Fibroblast of skin of left quadriceps (primary cell): ENCODE measurements at regions not wholly inside any gene's neighbourhood (a gene's known extent, or its start where the extent isn't known, plus 50 kb on each side); places are given as distances from the start of the nearest gene placed in this dataset.

Source experiments
- DNase-seq, 2 experiments: peaks; one replicate each; pipeline ENCODE4 v3.0.0-alpha.2; 2013; ENCODE audit warnings: low read depth in 2 of 2

DNA sequence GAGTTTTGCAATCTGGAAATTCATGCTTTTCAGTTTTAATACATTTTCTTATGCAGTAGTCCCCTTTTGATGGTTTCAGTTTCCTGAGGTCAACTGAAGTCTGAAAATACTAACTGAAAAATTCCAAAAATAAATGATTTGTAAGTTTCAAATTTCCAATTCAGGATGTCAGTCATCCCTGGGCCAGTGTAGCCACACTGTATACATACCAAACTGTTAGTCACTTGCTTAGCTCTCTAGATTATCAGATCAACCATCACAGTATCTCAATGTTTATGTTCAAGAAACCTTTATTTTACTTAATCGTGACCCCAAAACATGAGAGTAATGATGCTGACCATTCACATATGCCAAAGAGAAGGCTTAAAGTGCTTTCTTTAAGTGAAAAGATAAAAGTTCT lies 715.5 kb downstream of the GBE1 start:
- DNase-seq, result no peak

DNA sequence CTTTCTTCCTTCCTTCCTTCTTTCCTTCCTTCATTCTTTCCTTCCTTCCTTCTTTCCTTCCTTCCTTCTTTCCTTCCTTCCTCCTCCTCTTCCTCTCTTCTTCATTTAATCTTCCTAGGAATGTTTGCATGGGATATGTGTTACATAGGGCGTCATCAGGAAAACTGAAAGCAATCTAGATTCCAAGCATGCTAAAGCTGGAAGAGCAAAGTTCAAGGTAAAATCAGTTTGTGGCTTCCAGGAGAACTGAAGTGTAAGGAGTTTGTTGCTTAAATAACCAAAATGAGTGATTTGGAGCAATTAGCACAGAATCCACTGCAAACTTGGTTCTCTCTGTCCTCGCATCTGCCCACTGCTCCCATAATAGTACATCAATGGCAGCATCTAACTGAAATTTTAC lies 716.2 kb downstream of the GBE1 start:
- DNase-seq, result no peak

DNA sequence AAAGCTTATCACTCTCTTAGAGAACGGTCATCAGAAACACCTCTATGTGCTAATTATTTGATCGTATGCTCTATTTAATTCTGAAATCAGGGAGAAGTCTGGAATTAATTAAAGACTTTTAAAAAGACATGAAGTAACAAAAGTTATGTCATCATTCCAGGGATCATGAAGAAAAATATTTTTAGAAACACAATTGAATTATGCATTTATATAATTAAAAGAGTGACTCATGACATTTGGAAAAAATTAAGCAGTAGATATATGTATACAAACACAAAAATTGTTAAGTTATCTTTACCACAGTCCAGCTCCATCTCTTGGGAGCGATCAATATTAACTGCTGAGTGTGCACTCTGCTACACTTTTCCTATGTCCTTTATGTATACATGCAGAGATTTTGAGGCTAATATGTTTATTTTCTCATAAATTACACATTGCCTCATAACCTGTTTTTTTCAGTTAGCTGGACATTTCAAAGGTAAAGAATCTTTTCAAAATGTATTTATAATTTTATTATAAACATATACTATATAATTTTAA lies 717.7 kb downstream of the GBE1 start:
- no peak for DNase-seq

DNA sequence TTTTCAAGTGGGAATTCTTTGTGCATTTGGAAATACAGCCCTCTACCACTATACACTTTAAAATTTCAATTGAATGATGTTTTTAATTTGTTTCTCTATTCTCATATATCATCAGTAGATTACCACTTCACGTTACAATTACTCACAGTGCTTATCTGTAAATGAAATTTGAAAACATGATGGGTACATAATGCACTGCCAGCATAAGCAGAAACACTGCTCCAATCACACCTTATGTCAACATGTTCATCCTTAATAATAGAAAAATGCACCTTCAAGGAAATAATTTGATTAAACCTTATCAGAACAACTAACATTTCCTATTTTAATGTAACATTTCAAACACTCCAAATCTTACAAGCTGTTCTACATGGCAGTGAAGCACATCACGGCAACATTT lies 718.4 kb downstream of the GBE1 start:
- no peak for DNase-seq

DNA sequence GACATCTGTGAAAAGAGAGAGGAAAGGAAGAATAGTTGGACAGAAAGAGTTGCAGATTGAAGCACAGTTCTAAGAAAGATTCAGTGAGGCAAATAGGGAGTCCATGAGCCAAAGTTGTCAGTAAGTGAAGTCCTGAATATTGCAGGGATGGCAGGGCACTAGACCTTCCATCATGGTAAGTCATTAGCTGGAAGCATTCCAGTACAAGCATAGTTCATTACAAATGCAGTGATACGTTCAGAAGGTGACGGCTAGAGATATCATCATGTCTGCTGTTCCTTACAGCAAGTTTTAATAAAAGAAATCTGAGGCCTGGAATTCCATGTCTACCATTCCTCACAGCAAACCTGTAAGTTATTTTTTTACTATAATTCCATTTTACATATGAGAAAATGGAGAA lies 720.1 kb downstream of the GBE1 start:
- no peak for DNase-seq

DNA sequence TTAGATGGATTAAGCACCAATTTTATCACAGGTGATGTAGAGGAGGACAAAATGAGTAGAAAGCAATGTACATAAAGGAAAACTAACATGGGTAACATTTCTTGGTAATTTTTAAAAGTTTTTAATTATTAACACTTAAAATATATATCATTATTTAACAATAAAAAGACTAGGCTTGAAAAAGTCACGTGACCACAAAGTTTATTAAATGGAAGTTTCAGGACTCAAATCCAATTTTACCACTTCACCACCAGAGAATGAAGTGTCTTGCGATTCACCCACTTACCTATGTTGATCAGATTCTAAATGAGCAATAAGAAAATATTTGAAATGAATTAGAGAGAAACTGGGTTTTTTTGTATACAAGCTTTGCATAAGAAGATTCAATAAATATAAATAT lies 721.3 kb downstream of the GBE1 start:
- DNase-seq, result no peak

DNA sequence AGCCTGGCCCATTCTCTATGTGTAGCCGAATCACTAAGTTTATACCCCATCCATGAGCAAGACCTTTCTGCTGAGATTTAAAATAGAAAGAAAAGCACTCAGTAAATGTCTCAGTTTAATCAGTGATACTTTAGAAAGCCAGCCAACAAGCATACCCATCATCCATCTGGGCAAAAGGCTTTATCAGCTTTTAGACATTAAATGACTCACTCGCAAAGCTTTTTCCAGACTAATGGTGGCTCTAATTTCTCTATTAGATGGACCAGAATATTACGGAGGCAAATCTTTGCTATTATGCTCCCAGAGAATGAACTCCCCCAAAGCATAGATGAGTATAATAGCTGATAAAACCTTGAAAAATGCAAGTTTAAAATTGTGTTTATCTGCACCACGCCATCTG lies 727.8 kb downstream of the GBE1 start:
- DNase-seq, result no peak

DNA sequence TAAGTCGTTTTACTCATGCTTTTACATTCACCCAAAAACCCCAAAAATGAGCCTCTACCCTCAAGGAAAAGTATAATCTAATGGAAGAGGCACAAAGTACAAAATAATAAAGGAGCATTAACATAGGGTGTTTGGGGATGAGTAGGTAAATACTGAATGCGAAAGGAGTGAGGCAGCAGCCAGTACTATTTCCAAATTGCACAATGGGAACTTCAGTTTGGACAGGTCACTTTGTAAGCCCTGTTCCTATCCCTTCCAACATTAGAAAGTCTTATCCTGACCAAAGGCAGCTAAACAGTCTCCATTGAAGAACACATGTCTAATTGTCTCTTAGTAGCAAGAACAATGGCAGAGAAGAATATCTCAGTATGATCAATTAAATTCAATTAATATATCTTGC lies 728.3 kb downstream of the GBE1 start:
- DNase-seq, result no peak

DNA sequence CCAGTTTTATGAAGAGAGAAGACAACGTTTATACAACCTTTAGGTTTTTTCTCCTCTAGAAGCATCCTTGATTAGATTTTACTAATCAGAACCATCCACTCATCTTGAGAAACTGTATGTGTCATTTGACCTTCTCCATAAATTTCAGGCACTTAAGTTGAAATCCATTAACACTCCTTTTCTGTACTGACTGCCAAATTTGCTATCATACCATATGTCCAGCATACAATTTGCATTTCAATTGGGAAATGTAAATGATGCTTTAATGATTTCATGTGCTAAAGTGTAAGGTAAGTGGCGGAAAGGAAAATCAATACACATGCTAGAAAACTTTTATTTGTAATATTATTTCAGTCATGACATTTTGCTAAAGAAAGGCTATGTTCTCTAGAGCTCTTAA lies 731.6 kb downstream of the GBE1 start:
- DNase-seq, result no peak

DNA sequence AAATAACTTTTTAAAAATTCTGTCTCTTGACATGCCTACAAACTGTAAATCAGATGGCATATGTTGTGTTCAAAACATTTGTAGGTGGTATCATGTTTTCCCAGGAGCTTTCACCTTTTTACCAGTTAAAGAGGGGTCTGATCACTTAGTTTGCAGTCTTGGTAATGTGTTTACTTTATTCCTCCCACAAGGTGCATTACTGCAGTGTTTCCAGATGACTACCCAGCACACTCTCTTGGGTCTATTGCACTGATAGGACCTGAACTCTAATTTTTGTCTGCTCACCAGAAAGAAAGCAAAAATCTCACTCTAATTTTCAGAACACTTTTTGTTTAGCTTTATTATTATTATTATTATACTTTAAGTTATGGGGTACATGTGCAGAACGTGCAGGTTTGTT lies 734.1 kb downstream of the GBE1 start:
- no peak for DNase-seq

DNA sequence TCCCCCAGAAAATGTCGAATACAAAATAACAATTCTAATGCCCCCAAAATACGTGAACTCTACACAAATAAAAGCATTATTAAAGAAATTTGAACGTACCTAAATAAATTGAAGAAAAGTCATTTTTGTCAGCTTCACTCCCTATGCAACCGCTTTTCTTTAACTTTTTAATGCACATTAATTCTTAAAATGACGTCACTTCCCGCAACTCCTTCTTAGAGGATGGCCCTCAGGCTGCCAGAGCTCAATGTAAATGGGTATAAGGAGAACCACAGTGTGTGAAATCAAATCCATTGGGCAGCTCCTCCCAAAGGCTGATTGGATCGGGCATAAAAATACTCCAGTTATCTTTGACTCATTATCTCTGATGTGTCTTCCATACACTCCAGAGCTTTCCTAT lies 736.9 kb downstream of the GBE1 start:
- no peak for DNase-seq

DNA sequence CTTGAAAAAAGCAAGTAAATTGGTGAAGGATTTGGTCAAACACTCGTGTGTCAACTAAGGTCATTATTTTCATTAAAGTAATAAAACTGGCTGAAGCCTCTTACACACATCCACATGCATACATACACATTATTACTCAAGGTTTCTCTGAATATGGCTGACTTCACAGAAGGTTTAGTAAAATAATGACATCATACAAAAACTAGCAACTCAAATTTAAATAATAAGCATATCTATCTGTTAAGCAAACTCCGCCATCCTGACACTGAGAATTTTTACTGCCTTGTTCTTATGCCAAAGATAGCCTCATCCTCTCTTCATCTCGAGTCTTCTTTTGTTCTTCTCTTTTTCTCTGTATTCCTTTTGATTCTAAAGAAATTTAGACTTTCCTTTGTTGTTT lies 739.1 kb downstream of the GBE1 start:
- DNase-seq, result no peak

DNA sequence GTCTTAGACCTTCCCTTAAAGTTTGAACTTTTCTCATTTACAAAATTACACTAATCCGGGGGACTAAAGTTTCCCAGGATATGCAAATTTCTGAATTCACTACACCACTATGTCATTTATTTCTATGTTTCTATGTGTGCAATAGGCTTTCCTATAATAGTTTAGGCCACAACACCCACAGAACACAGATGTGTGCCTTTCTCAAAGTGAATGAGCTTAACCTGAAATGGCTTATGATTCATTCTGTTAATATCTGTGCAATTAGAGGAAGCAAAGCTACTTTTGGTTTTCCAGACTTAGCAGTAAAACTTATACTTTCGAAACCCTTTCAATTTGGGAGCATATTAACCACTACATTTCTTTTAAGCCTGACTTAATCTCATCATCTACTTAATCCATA lies 748.1 kb downstream of the GBE1 start:
- no peak for DNase-seq

DNA sequence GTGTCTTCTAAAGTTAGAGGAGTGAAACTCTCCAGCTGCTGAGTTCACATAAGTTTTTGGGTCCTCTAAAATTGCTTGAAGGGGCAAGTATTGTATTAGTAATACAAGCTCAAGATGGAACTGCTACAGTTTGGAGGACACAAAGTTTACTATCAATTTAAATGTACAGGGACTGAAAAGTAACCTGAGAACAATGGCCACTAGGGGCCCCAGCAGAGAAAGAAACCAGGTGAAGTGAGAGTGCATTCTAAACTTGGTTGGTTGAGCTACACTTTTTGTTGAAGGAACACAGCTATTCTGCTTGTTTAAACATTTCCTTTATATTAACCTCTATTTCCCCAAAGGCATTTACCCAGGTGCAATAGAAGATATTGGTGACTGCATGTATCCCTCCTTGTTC lies 755.5 kb downstream of the GBE1 start:
- no peak for DNase-seq

DNA sequence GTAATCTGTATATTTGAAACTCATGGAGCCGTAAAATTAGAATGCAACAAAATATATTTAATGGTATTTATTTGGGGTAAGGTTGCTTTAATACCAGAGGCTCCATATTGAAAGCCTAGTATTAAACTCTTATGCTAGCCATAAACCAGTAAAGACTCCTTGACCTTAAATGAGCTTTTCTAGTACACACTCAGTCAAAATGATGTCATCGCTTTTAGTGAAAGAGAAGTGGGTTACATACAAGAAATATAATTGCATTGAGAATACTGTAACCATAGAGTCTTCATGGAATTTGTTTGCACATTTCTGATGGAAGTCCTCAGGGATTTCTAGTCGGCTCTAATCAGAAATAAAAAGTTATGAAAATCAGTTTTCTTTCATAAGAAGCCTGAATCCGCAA lies 757.6 kb downstream of the GBE1 start:
- DNase-seq, result no peak

DNA sequence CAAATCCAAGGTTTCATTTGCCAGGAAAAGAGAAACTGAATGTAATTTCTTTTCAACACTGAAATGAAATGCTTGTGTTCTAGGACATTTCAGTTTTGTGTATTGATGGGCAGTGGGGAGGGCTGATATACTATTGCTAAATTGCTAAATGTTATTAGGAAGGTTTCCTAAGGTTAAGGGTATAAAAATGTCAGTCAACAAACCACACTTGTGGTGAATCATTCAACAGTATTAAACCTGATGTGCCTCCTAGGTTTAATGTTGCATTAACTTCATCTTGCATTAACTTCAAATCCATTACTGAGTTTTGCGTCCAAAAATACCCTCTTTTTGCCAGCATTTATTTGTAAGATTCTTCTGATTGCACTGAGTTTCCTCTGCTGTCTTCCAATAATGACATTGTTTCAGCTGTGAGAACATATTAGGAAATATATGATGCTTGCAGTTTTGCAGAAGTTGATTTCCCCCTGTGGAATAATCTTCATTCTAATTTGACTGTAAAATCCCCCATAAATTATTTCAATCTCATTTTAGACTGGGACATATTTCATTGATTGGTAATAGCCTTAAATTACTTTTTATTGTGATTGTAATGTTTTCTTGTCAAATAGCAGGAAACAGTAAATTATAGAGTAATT lies 758.3 kb downstream of the GBE1 start:
- no peak for DNase-seq

DNA sequence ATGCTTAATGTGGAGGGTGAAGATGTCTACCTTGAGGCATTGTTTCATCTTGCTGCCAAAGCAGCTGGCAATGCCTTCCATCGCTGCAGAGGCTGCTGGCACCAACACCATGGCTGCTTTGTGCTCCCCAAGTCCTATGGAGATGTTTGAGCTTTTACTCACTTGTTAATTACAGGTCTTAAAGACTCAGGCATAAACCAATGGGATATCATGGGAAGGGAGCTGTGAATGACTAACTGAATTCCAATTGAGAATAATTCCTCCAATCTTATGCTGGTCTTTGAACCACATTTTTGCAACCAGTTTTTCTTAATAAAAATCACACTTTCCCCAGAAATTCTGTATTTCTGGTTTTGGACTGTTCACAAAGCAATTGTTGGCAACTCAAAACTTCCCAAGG lies 762.0 kb downstream of the GBE1 start:
- no peak for DNase-seq

DNA sequence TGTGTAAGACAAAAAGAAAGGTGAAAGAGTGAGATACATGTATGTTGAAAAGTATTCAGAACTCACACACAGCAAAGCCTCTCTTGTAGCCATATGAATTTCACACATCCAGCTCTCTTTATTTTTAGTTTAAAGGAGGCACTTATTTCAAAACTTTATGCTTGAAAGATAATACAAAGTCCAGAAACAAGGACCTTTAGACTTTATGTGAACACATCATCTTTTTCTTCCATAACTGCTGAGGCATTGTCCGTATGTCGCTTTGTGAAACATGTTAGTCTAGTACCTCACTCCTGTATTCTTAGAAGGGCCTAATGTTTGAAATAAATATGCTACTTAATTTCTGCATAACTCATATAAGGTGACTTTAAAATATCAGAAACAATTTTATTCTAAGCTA lies 763.4 kb downstream of the GBE1 start:
- DNase-seq, result no peak

DNA sequence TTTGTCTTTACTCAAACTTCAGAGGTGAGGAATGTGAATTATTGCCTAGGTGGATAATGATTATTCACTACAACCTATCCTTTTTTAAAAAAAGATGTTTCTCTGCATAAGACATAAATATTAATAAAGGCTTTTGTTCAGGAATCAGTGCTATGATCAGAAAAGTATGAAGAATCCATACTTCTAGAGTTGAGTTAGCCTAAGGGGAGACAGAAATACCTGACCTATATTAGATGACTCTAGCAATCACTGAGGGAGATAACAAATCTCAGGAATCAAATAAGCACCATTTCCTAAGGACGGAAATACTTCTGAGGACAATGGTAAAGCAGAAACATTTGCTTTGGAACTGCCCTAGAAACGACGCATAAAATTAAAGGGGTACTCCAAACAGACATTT lies 763.8 kb downstream of the GBE1 start:
- DNase-seq, result no peak

DNA sequence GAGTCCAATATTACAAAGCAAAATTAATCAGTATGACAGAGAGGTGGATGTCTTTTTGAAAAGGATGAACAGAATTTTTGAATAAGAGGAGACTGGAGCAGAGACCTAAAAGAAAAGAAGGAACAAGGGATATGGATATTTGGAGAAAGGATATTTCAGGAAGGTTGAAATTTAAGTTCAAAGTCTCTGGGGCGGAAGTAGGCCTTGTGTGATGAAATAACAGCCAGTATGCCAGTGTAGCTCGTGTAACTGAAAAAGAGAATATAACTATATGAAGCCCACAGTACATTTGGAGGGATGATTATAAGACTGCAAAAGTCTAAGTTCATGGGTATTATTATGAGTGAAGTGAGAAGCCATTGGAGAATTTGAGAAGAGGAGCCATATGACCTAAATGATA lies 766.7 kb downstream of the GBE1 start:
- no peak for DNase-seq

DNA sequence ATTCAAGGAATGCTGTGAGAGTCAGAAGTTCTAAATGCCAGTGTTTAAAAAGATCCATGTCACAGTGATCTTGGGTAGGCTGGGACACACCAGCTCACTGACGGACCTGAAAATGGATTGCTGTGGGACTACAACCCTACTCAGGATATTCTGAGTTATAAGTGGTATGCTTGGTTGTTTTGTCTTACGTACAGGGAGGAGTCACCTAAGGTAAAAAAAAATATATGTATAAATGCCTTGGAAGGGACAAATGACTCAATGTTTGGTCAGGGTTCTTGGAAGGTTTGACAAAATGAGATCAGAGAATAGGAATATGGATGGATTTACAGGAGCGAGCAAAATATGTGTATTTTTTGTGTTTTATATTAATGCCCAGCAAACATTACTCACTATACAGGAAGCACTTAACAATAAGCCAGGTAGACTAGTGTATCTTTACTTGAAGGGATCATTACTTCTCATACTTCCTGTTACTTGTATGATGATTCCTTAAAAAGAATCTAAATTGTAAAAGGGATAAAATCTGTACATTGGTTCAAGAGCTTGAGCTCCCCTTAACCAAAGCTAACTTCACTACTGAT lies 767.3 kb downstream of the GBE1 start:
- DNase-seq, result no peak

DNA sequence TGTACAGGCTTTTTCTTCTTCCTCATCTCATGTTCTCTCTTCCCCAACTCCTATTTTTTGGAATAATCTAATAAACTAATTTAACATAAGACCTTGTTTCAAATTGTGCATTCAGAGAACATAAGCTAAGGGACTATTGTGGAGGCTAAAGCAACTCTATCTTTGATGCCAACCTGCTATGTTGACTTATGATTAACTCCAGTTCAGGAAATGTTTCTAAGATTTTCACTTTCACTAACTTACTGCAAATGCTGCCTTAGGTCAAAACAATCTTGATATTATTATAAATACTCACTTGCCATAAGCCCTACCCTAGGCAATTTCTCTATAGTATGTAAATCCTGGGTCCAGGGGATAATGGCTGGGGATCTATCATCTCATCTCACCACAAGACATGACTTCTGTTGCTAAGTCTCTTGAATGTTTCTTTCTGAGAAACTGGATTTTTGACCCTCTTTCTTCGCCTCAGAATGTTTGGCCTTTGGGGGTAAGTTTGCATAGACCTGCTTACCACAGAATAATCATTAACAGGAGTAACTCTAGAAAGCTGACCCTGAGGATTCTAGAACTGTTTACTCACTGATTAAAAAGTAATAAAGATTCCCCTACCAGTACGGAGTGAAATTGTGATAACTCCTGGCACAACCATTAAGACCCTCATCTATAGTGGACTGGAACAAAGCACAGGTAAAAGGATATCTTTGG lies 768.1 kb downstream of the GBE1 start:
- no peak for DNase-seq

DNA sequence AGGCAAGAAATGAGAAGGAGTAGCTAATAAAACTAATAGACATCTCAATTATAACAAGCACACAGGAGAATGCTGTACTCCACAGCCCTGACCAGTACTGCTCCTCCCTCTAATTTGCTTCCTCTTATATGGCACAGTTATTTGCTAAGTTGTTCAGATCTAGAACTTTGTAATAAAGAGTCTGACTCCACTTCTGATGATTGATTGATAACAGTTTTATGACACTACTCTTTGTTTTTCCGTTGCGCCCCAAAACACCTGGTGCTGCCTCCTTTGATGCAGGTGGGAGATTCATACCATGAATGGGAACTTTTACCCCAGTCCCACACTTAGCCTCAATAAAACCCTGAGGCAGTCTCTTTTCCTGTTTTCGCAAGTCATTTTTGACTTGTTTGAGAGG lies 777.7 kb downstream of the GBE1 start:
- no peak for DNase-seq
